Neural progenitor cell (in vitro differentiated cells): ENCODE measurements at regions not wholly inside any gene's neighbourhood (a gene's known extent, or its start where the extent isn't known, plus 50 kb on each side); places are given as distances from the start of the nearest gene placed in this dataset.

Source experiments
- DNase-seq: peaks from one replicate; pipeline ENCODE4 v3.0.0-alpha.2; 2016; ENCODE audit warnings: low spot score
- H2AFZ ChIP-seq: fragments of 200-600 bp; sonication (generic); replicated peaks from 2 replicates; pipeline ENCODE4 v1.6.1; 2016; ENCODE audit warnings: antibody characterized with exemption
- H3F3A ChIP-seq: fragments of 200-600 bp; sonication (generic); 2 replicates; pipeline ENCODE4 v1.6.1; 2016; ENCODE audit warnings: antibody characterized with exemption, low read depth
- H3K27ac ChIP-seq: fragments of 200-600 bp; sonication (generic); 2 replicates; pipeline ENCODE4 v1.5.1; 2016; ENCODE audit warnings: mild to moderate bottlenecking
- H3K27me3 ChIP-seq: fragments of 200-600 bp; sonication (generic); 2 replicates; pipeline ENCODE4 v1.6.1; 2016; ENCODE audit warnings: mild to moderate bottlenecking, moderate library complexity
- H3K36me3 ChIP-seq: fragments of 200-600 bp; sonication (generic); 2 replicates; pipeline ENCODE4 v1.5.1; 2016
- H3K4me1 ChIP-seq: fragments of 200-600 bp; sonication (generic); 2 replicates; pipeline ENCODE4 v1.6.1; 2016; ENCODE audit warnings: mixed run types
- H3K4me2 ChIP-seq: fragments of 200-600 bp; sonication (generic); 2 replicates; pipeline ENCODE4 v1.6.1; 2016
- H3K4me3 ChIP-seq: fragments of 200-600 bp; sonication (generic); 2 replicates; pipeline ENCODE4 v1.5.1; 2016
- H3K79me2 ChIP-seq: fragments of 200-600 bp; sonication (generic); 2 replicates; pipeline ENCODE4 v1.6.1; 2016; ENCODE audit warnings: low read depth
- H3K9ac ChIP-seq: fragments of 200-600 bp; sonication (generic); 2 replicates; pipeline ENCODE4 v1.6.1; 2016
- H3K9me3 ChIP-seq: fragments of 200-600 bp; sonication (generic); 2 replicates; pipeline ENCODE4 v1.5.1; 2016; ENCODE audit warnings: low read depth
- H4K20me1 ChIP-seq: fragments of 200-600 bp; sonication (generic); 2 replicates; pipeline ENCODE4 v1.6.1; 2016; ENCODE audit warnings: low read depth
- H3K27ac Mint-ChIP-seq: 3 replicates; pipeline ENCODE4 v1.8.0; 2021; ENCODE audit warnings: mixed read lengths
- H3K27me3 Mint-ChIP-seq: 2 replicates; pipeline ENCODE4 v1.8.0; 2022; ENCODE audit warnings: low read depth, mild to moderate bottlenecking, inconsistent platforms, moderate library complexity, mixed read lengths; ENCODE audit not compliant: insufficient read depth
- H3K36me3 Mint-ChIP-seq: 3 replicates; pipeline ENCODE4 v1.8.0; 2021; ENCODE audit warnings: mixed read lengths
- H3K4me1 Mint-ChIP-seq: 3 replicates; pipeline ENCODE4 v1.8.0; 2021; ENCODE audit warnings: mixed read lengths
- H3K4me3 Mint-ChIP-seq: 3 replicates; pipeline ENCODE4 v1.8.0; 2021; ENCODE audit warnings: mild to moderate bottlenecking, moderate library complexity, mixed read lengths
- H3K9me3 Mint-ChIP-seq: 3 replicates; pipeline ENCODE4 v1.8.0; 2020; ENCODE audit warnings: mixed read lengths
- EZH2 ChIP-seq: fragments of 200-600 bp; sonication (generic); IDR thresholded peaks from 2 replicates; pipeline ENCODE4 v1.6.1; 2017; ENCODE audit warnings: antibody characterized with exemption, mild to moderate bottlenecking, moderate library complexity
- EZH2phosphoT487 ChIP-seq: fragments of 200-600 bp; sonication (generic); IDR thresholded peaks from 2 replicates; pipeline ENCODE4 v1.6.1; 2017; ENCODE audit warnings: antibody characterized with exemption
- TF ChIP-seq, protein P1 (sequence below): fragments of 200-600 bp; sonication (generic); IDR thresholded peaks from 2 replicates; pipeline ENCODE4 v1.5.1; 2017; ENCODE audit warnings: antibody characterized with exemption, mild to moderate bottlenecking

GRCh38 chr9:89926691-89927220 lies 321.9 kb downstream of the GADD45G start:
- no peaks in the 10 kb centered on the region for H4K20me1 ChIP-seq
- Mint-ChIP-seq H3K4me3 (no peak overlapping the region), H3K27ac (no peak overlapping the region), H3K9me3 (no peaks in the 10 kb centered on the region), H3K4me1 (peaks cover 21% of the 10 kb centered on the region), H3K27me3 (peaks cover 18% of the 10 kb centered on the region), H3K36me3 (no peaks in the 10 kb centered on the region)
- no peak for DNase-seq
- H3K4me3 ChIP-seq = no peak overlapping the region
- TF ChIP-seq EZH2phosphoT487 = no peak
- no peak for TF ChIP-seq EZH2
- TF ChIP-seq, protein P1, sequence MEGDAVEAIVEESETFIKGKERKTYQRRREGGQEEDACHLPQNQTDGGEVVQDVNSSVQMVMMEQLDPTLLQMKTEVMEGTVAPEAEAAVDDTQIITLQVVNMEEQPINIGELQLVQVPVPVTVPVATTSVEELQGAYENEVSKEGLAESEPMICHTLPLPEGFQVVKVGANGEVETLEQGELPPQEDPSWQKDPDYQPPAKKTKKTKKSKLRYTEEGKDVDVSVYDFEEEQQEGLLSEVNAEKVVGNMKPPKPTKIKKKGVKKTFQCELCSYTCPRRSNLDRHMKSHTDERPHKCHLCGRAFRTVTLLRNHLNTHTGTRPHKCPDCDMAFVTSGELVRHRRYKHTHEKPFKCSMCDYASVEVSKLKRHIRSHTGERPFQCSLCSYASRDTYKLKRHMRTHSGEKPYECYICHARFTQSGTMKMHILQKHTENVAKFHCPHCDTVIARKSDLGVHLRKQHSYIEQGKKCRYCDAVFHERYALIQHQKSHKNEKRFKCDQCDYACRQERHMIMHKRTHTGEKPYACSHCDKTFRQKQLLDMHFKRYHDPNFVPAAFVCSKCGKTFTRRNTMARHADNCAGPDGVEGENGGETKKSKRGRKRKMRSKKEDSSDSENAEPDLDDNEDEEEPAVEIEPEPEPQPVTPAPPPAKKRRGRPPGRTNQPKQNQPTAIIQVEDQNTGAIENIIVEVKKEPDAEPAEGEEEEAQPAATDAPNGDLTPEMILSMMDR = no peak
- H3K9ac ChIP-seq = no peak overlapping the region
- H3F3A ChIP-seq = no peaks in the 10 kb centered on the region
- H2AFZ ChIP-seq = no peak overlapping the region
- no peak overlapping the region for H3K27ac ChIP-seq
- H3K27me3 ChIP-seq = no peaks in the 10 kb centered on the region
- no peaks in the 10 kb centered on the region for H3K9me3 ChIP-seq
- H3K4me2 ChIP-seq = no peak overlapping the region
- H3K4me1 ChIP-seq = no peaks in the 10 kb centered on the region
- no peaks in the 10 kb centered on the region for H3K79me2 ChIP-seq
- H3K36me3 ChIP-seq = no peaks in the 10 kb centered on the region

- no peaks in the 10 kb centered on the region for H3K36me3 ChIP-seq
- no peaks in the 10 kb centered on the region for H4K20me1 ChIP-seq
- no peaks in the 10 kb centered on the region for H3F3A ChIP-seq
- no peaks in the 10 kb centered on the region for H3K79me2 ChIP-seq
- H2AFZ ChIP-seq = no peak overlapping the region
- DNase-seq = no peak
- no peak overlapping the region for H3K9ac ChIP-seq
- no peaks in the 10 kb centered on the region for H3K27me3 ChIP-seq
- Mint-ChIP-seq H3K4me3 (no peak overlapping the region), H3K4me1 (peaks cover 20% of the 10 kb centered on the region), H3K27ac (no peak overlapping the region), H3K9me3 (no peaks in the 10 kb centered on the region), H3K27me3 (peaks cover 14% of the 10 kb centered on the region), H3K36me3 (no peaks in the 10 kb centered on the region)
- H3K27ac ChIP-seq = no peak overlapping the region
- no peaks in the 10 kb centered on the region for H3K9me3 ChIP-seq
- H3K4me1 ChIP-seq = no peaks in the 10 kb centered on the region
- no peak overlapping the region for H3K4me2 ChIP-seq
- H3K4me3 ChIP-seq = no peak overlapping the region
- TF ChIP-seq EZH2phosphoT487 (no peak), EZH2 (no peak)
- TF ChIP-seq, protein P1 = no peak
These were observed 323.3 kb downstream of the GADD45G start for GRCh38 chr9:89928106-89928505.

DNA sequence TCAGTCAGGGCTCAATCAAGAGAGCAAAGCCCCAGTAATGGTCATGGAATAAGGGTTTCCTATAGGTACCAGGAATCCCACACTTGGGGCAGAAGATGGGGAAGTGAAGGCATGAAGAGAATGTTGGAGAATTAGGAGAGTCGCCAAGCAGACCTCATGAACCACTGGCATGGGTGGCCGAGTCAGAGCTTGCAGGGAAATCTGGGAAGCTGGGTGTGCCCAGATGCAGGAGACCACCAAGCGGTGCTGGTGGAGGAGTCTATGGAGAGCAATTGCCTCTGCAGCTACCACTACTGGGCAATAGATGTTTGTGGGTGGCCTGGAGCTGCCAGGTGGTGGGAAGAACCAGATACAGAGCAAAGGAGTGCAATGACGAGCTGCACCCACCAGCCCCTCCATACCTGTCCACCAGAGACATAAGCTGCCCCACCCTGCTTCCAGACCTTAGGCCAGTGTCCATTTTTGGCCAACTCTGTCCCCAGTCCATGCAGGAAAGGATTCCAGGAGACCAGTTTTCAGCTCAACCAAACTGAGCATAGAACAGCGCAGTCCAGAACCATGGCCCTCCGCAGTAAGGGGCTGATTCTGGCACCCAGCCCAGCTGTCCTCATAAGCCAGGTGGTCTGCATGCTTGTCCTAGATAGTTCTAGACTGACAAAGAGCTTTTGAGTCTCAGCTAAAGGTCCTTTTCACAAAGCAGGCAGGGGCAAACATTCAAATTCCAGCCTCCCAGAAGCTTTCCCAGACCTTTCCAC lies 323.9 kb downstream of the GADD45G start:
- no peak for DNase-seq
- Mint-ChIP-seq H3K4me3 (no peak overlapping the region), H3K9me3 (no peaks in the 10 kb centered on the region), H3K4me1 (peaks cover 20% of the 10 kb centered on the region), H3K27ac (no peak overlapping the region), H3K36me3 (no peaks in the 10 kb centered on the region), H3K27me3 (peaks cover 12% of the 10 kb centered on the region)
- H3F3A ChIP-seq = no peaks in the 10 kb centered on the region
- no peaks in the 10 kb centered on the region for H3K79me2 ChIP-seq
- no peaks in the 10 kb centered on the region for H3K36me3 ChIP-seq
- no peak overlapping the region for H3K27ac ChIP-seq
- H2AFZ ChIP-seq = no peak overlapping the region
- H3K4me1 ChIP-seq = no peaks in the 10 kb centered on the region
- H4K20me1 ChIP-seq = no peaks in the 10 kb centered on the region
- no peak overlapping the region for H3K4me3 ChIP-seq
- no peaks in the 10 kb centered on the region for H3K27me3 ChIP-seq
- H3K9ac ChIP-seq = no peak overlapping the region
- H3K4me2 ChIP-seq = no peak overlapping the region
- no peaks in the 10 kb centered on the region for H3K9me3 ChIP-seq
- TF ChIP-seq EZH2phosphoT487 (no peak), EZH2 (no peak)
- TF ChIP-seq, protein P1 = no peak
